Stomach (tissue), 4 donors: ENCODE measurements at regions not wholly inside any gene's neighbourhood (a gene's known extent, or its start where the extent isn't known, plus 50 kb on each side); places are given as distances from the start of the nearest gene placed in this dataset.

Experiments used
- EP300 ChIP-seq: sonication (generic); formaldehyde crosslinking; IDR thresholded peaks from one replicate; pipeline ENCODE4 v1.6.1; 2017; ENCODE audit warnings: antibody characterized with exemption
- POLR2A ChIP-seq, 4 donors: fragments of 450-650 bp; IDR thresholded peaks; one replicate each; pipeline ENCODE4 v1.6.1; 2016; ENCODE audit warnings: antibody characterized with exemption in 4 of 4, control low read depth in 2 of 4, mild to moderate bottlenecking in 1 of 4, moderate library complexity in 1 of 4
- TF ChIP-seq, protein P1 (sequence below), 7 experiments: fragments of 450-650 bp in 4 of 7; fragments of 200-600 bp in 3 of 7; sonication (generic) in 3 of 7; IDR thresholded peaks; one replicate each; pipeline ENCODE4 v1.5.1; 2016 to 2019; ENCODE audit warnings: antibody characterized with exemption in 7 of 7, control low read depth in 2 of 7, mild to moderate bottlenecking in 1 of 7

DNA sequence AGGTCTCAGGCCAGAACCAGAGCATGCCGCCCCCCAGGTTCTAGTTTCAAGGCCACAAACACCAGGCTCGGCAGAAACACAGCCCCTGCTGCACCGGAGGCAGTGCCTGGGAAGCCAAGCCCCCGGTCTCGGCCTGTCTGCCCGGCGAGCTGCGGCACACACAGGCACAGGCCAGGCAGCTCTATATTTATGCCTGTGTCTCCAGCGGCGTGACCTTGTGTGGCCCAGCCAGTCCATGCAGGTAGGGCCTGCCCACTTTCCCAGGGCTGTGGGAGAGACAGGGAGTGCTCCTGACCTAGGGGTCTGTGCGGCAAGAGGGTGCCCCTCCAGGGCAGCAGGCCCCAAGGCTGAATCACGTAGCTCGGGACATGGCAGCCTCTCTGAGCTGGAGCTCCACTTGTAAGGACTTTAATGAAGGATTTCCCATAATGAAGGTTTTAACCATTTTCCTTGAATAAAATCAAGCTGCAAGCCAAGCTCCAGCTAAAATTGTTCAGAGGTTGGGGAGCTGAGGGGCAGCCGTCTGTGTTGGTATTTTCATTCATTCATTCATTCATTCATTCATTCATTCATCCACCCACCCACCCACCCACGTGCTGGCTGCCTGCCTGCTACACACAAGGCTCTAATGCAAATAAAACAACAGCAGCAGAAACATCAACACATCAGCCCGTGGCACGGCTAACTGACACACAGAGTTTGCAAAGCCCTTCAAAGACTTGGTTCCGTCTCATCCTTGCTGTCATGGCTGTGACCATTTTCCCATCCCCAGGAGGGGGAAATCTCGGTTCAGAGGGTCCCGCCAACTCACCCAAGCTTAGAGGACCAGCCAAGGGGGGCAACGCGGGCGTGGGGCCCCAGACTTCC lies 92.0 kb downstream of the RFLNA start:
- TF ChIP-seq POLR2A (IDR thresholded peaks at IDR 0.05) (no peak), EP300 (no peak)
- TF ChIP-seq, protein P1, sequence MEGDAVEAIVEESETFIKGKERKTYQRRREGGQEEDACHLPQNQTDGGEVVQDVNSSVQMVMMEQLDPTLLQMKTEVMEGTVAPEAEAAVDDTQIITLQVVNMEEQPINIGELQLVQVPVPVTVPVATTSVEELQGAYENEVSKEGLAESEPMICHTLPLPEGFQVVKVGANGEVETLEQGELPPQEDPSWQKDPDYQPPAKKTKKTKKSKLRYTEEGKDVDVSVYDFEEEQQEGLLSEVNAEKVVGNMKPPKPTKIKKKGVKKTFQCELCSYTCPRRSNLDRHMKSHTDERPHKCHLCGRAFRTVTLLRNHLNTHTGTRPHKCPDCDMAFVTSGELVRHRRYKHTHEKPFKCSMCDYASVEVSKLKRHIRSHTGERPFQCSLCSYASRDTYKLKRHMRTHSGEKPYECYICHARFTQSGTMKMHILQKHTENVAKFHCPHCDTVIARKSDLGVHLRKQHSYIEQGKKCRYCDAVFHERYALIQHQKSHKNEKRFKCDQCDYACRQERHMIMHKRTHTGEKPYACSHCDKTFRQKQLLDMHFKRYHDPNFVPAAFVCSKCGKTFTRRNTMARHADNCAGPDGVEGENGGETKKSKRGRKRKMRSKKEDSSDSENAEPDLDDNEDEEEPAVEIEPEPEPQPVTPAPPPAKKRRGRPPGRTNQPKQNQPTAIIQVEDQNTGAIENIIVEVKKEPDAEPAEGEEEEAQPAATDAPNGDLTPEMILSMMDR (IDR thresholded peaks at IDR 0.05): no peak
